B cell (primary cell): ENCODE measurements at regions not wholly inside any gene's neighbourhood (a gene's known extent, or its start where the extent isn't known, plus 50 kb on each side); places are given as distances from the start of the nearest gene placed in this dataset.

Experiments used
- ATAC-seq: fragments of 200-7000 bp; cut with Tn5 transposase; one replicate; pipeline ENCODE4 v1.10.0; 2021; ENCODE audit warnings: low read depth, mild to moderate bottlenecking, moderate number of reproducible peaks, moderate library complexity
- CTCF ChIA-PET: fragments of 350-600 bp; sonication (Branson Sonifier 250); formaldehyde crosslinking; loops from one replicate; lab custom pipeline; 2021; ENCODE audit warnings: antibody characterized with exemption, inconsistent platforms; lab: Charles Lee
- POLR2A ChIA-PET: fragments of 350-600 bp; sonication (Branson Sonifier 250); formaldehyde crosslinking; loops from one replicate; lab custom pipeline; 2021; ENCODE audit warnings: antibody characterized with exemption; lab: Charles Lee
- DNase-seq: peaks from one replicate; pipeline ENCODE4 v3.0.0; 2013
- H2AFZ ChIP-seq: 2 replicates; pipeline ENCODE4 v1.6.1; 2012; ENCODE audit warnings: mild to moderate bottlenecking, low read depth, low read length; ENCODE audit not compliant: insufficient read depth, poor library complexity, severe bottlenecking
- H3K27ac ChIP-seq, 2 donors: 1 replicate in 1 of 2; 2 replicates in 1 of 2; pipeline ENCODE4 v1.5.1; 2012 to 2013; ENCODE audit warnings: low read length in 2 of 2, mild to moderate bottlenecking in 2 of 2, moderate library complexity in 1 of 2
- H3K27me3 ChIP-seq, 4 experiments: fragments of 200-600 bp in 1 of 4; sonication (generic) in 1 of 4; replicated peaks in 1 of 4; 1 replicate in 2 of 4; 2 replicates in 2 of 4; pipeline versions ENCODE4 v1.6.1 to v1.7.0; 2013 to 2016; ENCODE audit warnings: low read length in 3 of 4, mild to moderate bottlenecking in 2 of 4, mixed read lengths in 1 of 4, moderate library complexity in 1 of 4; ENCODE audit not compliant: insufficient read depth in 4 of 4, control insufficient read depth in 3 of 4; ENCODE audit errors: control extremely low read depth in 1 of 4
- H3K36me3 ChIP-seq, 2 experiments: replicated peaks in 1 of 2; 1 replicate in 1 of 2; 2 replicates in 1 of 2; pipeline versions ENCODE4 v1.6.1 to v1.7.1; 2013; ENCODE audit warnings: low read length in 1 of 2; ENCODE audit not compliant: insufficient read depth in 2 of 2, control insufficient read depth in 1 of 2; ENCODE audit errors: control extremely low read depth in 1 of 2, extremely low read depth in 1 of 2
- H3K4me1 ChIP-seq, 2 donors: fragments of 200-600 bp in 1 of 2; sonication (generic) in 1 of 2; 1 replicate in 1 of 2; 2 replicates in 1 of 2; pipeline versions ENCODE4 v1.5.1 to v1.6.1; 2013 to 2017; ENCODE audit warnings: low read length in 2 of 2; ENCODE audit not compliant: control insufficient read depth in 2 of 2, insufficient read depth in 2 of 2
- H3K4me2 ChIP-seq: replicated peaks from 2 replicates; pipeline ENCODE3; 2012; ENCODE audit warnings: mild to moderate bottlenecking, low read depth, low read length; ENCODE audit not compliant: poor library complexity, severe bottlenecking
- H3K4me3 ChIP-seq, 5 experiments: fragments of 200-600 bp in 1 of 5; sonication (generic) in 1 of 5; 1 replicate in 3 of 5; 2 replicates in 2 of 5; pipeline versions ENCODE4 v1.5.1 to v1.7.0; 2011 to 2016; ENCODE audit warnings: low read length in 4 of 5, mild to moderate bottlenecking in 4 of 5, low read depth in 2 of 5, control low read depth in 1 of 5, moderate library complexity in 1 of 5; ENCODE audit not compliant: insufficient read depth in 1 of 5; ENCODE audit errors: control extremely low read depth in 1 of 5, extremely low read depth in 1 of 5
- H3K79me2 ChIP-seq: fragments of 200-600 bp; sonication (generic); one replicate; pipeline ENCODE4 v1.6.0; 2016; ENCODE audit warnings: low read length; ENCODE audit not compliant: control insufficient read depth, insufficient read depth
- H3K9ac ChIP-seq: fragments of 200-600 bp; sonication (generic); 2 replicates; pipeline ENCODE4 v1.6.1; 2017; ENCODE audit warnings: mild to moderate bottlenecking, low read length, moderate library complexity
- H3K9me3 ChIP-seq, 3 donors: one replicate each; pipeline versions ENCODE4 v1.6.1 to v1.7.1; 2013; ENCODE audit warnings: low read length in 2 of 3; ENCODE audit not compliant: control insufficient read depth in 2 of 3, insufficient read depth in 1 of 3; ENCODE audit errors: control extremely low read depth in 1 of 3
- H4K20me1 ChIP-seq: 2 replicates; pipeline ENCODE4 v1.6.0; 2012; ENCODE audit warnings: mild to moderate bottlenecking, low read length; ENCODE audit not compliant: insufficient read depth, control insufficient read depth, poor library complexity, severe bottlenecking
- H3K27ac Mint-ChIP-seq: one replicate; pipeline ENCODE4 v1.8.0; 2021; ENCODE audit warnings: mixed read lengths
- H3K27me3 Mint-ChIP-seq: one replicate; pipeline ENCODE4 v1.8.0; 2021; ENCODE audit warnings: mixed read lengths
- H3K4me1 Mint-ChIP-seq: one replicate; pipeline ENCODE4 v1.8.0; 2021; ENCODE audit warnings: mixed read lengths
- H3K4me3 Mint-ChIP-seq: one replicate; pipeline ENCODE4 v1.8.0; 2021; ENCODE audit warnings: mixed read lengths
- H3K9me3 Mint-ChIP-seq: one replicate; pipeline ENCODE4 v1.8.0; 2022; ENCODE audit warnings: mixed read lengths; ENCODE audit not compliant: insufficient read depth
- CTCF ChIP-seq: fragments of 200-600 bp; IDR thresholded peaks from one replicate; pipeline ENCODE4 v1.8.0; 2022; ENCODE audit warnings: antibody characterized with exemption, mild to moderate bottlenecking
- EZH2 ChIP-seq: IDR thresholded peaks from 2 replicates; pipeline ENCODE4 v1.6.1; 2012; ENCODE audit warnings: borderline replicate concordance, low read depth, mild to moderate bottlenecking, moderate library complexity, low read length; ENCODE audit not compliant: insufficient read depth, poor library complexity, severe bottlenecking
- WGBS: methylation state at CpG from one replicate; pipeline ENCODE4 v1.1.5; 2013; ENCODE audit warnings: missing lambda C conversion rate; ENCODE audit not compliant: insufficient coverage; 5-methylcytosine and 5-hydroxymethylcytosine counted together
- intact Hi-C: fragments of 100-400 bp; cut with micrococcal nuclease; formaldehyde crosslinking; loops from one replicate; pipeline ENCODE4 v1.10.0; 2022

DNA sequence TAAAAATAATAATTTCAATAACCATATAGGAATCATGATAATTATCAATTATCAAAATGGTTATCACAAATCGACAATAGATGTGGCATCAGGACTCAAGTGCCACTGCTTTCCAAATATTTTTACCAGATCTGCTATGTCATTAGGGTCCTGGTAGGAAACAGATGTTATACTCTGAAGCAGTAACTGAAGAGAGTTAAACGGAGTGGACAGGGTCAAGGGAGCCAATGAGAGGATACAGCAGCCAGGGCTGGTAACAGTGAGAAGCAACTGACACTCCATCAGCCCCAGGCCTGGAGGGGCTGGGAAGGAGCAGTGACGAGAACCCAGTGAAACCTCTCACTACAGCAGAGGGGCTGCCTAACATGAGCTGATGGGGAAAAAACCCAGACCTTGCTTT lies 322.4 kb downstream of the NPR3 start:
- Mint-ChIP-seq H3K9me3 (no peaks in the 10 kb centered on the region), H3K4me1 (no peaks in the 10 kb centered on the region), H3K27me3 (no peaks in the 10 kb centered on the region), H3K4me3 (no peak overlapping the region), H3K27ac (no peak overlapping the region)
- no peak overlapping the region for H3K27ac ChIP-seq
- no peaks in the 10 kb centered on the region for H3K4me1 ChIP-seq
- no peak overlapping the region for H3K4me2 ChIP-seq
- intact Hi-C loops = no loop called here
- no peaks in the 10 kb centered on the region for H4K20me1 ChIP-seq
- no peak for DNase-seq
- POLR2A ChIA-PET = no interaction called here
- no peak overlapping the region for H2AFZ ChIP-seq
- WGBS = 42% methylated on average over 2 of the region's 3 CpGs
- ATAC-seq = no peak
- H3K27me3 ChIP-seq = no peaks in the 10 kb centered on the region
- no peak overlapping the region for H3K4me3 ChIP-seq
- H3K79me2 ChIP-seq = no peaks in the 10 kb centered on the region
- H3K36me3 ChIP-seq = no peaks in the 10 kb centered on the region
- H3K9ac ChIP-seq = no peak overlapping the region
- CTCF ChIA-PET = no interaction called here
- H3K9me3 ChIP-seq = no peaks in the 10 kb centered on the region
- no peak for TF ChIP-seq CTCF
- TF ChIP-seq EZH2 = no peak

- no peak for ATAC-seq
- H3K4me3 Mint-ChIP-seq = no peak overlapping the region
- ChIA-PET POLR2A (no interaction called here), CTCF (no interaction called here)
- Histone ChIP-seq H3K36me3 (no peaks in the 10 kb centered on the region), H4K20me1 (no peaks in the 10 kb centered on the region), H3K9me3 (no peaks in the 10 kb centered on the region), H3K4me3 (no peak overlapping the region), H3K27me3 (no peaks in the 10 kb centered on the region), H3K79me2 (no peaks in the 10 kb centered on the region), H3K4me1 (no peaks in the 10 kb centered on the region), H3K27ac (no peak overlapping the region), H3K9ac (no peak overlapping the region), H3K4me2 (no peak overlapping the region), H2AFZ (no peak overlapping the region)
- no CpG with 5 or more reads among the region's 1 CpG for WGBS
- H3K27ac Mint-ChIP-seq = no peak overlapping the region
- no peak for DNase-seq
- TF ChIP-seq CTCF (no peak), EZH2 (no peak)
- H3K27me3 Mint-ChIP-seq = no peaks in the 10 kb centered on the region
- intact Hi-C loops = no loop called here
- no peaks in the 10 kb centered on the region for H3K9me3 Mint-ChIP-seq
- H3K4me1 Mint-ChIP-seq = no peaks in the 10 kb centered on the region
Measured at GRCh38 chr5:33034777-33035176, 323.7 kb downstream of the NPR3 start.
